HepG2 (cell line): ENCODE measurements at regions not wholly inside any gene's neighbourhood (a gene's known extent, or its start where the extent isn't known, plus 50 kb on each side); places are given as distances from the start of the nearest gene placed in this dataset.

ENCODE experiments used
- ATAC-seq: fragments of 200-7000 bp; cut with Tn5 transposase; 3 replicates; pipeline ENCODE4 v1.9.1; 2020; ENCODE audit warnings: mild to moderate bottlenecking, moderate library complexity
- BruUV-seq: library from RNA; stranded (reverse); fragments of 400-500 nt; replicated peaks from 2 replicates; lab custom pipeline; 2021; lab: Mats Ljungman, UMichigan
- CTCF ChIA-PET: fragments of 300-600 bp; formaldehyde crosslinking; extraction: SDS; loops from one replicate; lab custom pipeline; 2021; ENCODE audit warnings: low total read pairs, inconsistent platforms, low intra/inter-chr PET ratio; lab: Yijun Ruan, JAX
- POLR2A ChIA-PET: fragments of 350-600 bp; sonication (Branson Sonifier 250); formaldehyde crosslinking; loops from one replicate; lab custom pipeline; 2020; ENCODE audit warnings: antibody characterized with exemption, inconsistent platforms; lab: Yijun Ruan, JAX
- DNase-seq: peaks from one replicate; pipeline ENCODE4 v3.0.0-alpha.2; 2015; ENCODE audit warnings: low spot score
- FAIRE-seq: peaks from 3 replicates; lab custom pipeline; 2011; peaks lifted over from hg19 to GRCh38; lab: Jason Lieb, UNC
- H2AFZ ChIP-seq: one replicate; pipeline ENCODE4 v1.6.1; 2011; ENCODE audit warnings: low read length, inconsistent platforms
- H3K27ac ChIP-seq: fragments of 300-600 bp; 3 replicates; pipeline ENCODE4 v1.8.0; 2011; ENCODE audit warnings: mixed run types, mild to moderate bottlenecking, mixed read lengths, low read length, inconsistent platforms; ENCODE audit not compliant: insufficient read depth; ENCODE audit errors: extremely low read length
- H3K27me3 ChIP-seq, 2 experiments: fragments of 200-600 bp in 1 of 2; 2 replicates in 1 of 2; 3 replicates in 1 of 2; pipeline versions ENCODE4 v1.6.0 to v1.8.0; 2011; ENCODE audit warnings: low read length in 2 of 2, mild to moderate bottlenecking in 2 of 2, moderate library complexity in 2 of 2, inconsistent platforms in 1 of 2; ENCODE audit not compliant: insufficient read depth in 2 of 2, control insufficient read depth in 1 of 2
- H3K36me3 ChIP-seq, 2 experiments: fragments of 200-600 bp in 1 of 2; replicated peaks in 1 of 2; 2 replicates in 1 of 2; 3 replicates in 1 of 2; pipeline versions ENCODE4 v1.5.1 to v1.8.0; 2011; ENCODE audit warnings: low read length in 2 of 2, inconsistent platforms in 1 of 2; ENCODE audit not compliant: insufficient read depth in 2 of 2, control insufficient read depth in 1 of 2
- H3K4me1 ChIP-seq: 2 replicates; pipeline ENCODE4 v1.5.1; 2012; ENCODE audit warnings: low read length, inconsistent platforms; ENCODE audit not compliant: insufficient read depth
- H3K4me2 ChIP-seq: 2 replicates; pipeline ENCODE4 v1.6.0; 2011; ENCODE audit warnings: low read depth, low read length, inconsistent platforms
- H3K4me3 ChIP-seq, 3 experiments: fragments of 200-600 bp in 1 of 3; sonication (generic), shearing (Covaris generic) in 1 of 3; replicated peaks in 1 of 3; 2 replicates each; pipeline ENCODE4 v1.5.1; 2011 to 2016; ENCODE audit warnings: low read length in 3 of 3, inconsistent platforms in 2 of 3, low read depth in 2 of 3, mild to moderate bottlenecking in 2 of 3, control low read depth in 1 of 3, mixed read lengths in 1 of 3; ENCODE audit not compliant: insufficient read depth in 1 of 3
- H3K79me2 ChIP-seq: one replicate; pipeline ENCODE4 v1.6.1; 2011; ENCODE audit warnings: low read length, inconsistent platforms; ENCODE audit not compliant: insufficient read depth
- H3K9ac ChIP-seq: 2 replicates; pipeline ENCODE4 v1.6.0; 2011; ENCODE audit warnings: mild to moderate bottlenecking, low read depth, low read length, inconsistent platforms; ENCODE audit not compliant: insufficient read depth
- H3K9me3 ChIP-seq: 2 replicates; pipeline ENCODE4 v1.5.1; 2012; ENCODE audit warnings: mild to moderate bottlenecking, low read length
- H4K20me1 ChIP-seq: 2 replicates; pipeline ENCODE4 v1.6.0; 2011; ENCODE audit warnings: inconsistent platforms, mild to moderate bottlenecking, low read length, moderate library complexity; ENCODE audit not compliant: insufficient read depth
- DR1 ChIP-seq: sonication (generic); formaldehyde crosslinking; IDR thresholded peaks from 2 replicates; pipeline ENCODE4 v1.8.0; 2021; ENCODE audit warnings: mild to moderate bottlenecking, missing genetic modification reagents, inconsistent platforms
- GFI1 ChIP-seq: sonication (generic); formaldehyde crosslinking; IDR thresholded peaks from 2 replicates; pipeline ENCODE4 v1.5.0; 2020; ENCODE audit warnings: missing genetic modification reagents, mild to moderate bottlenecking, borderline replicate concordance
- HOXA9 ChIP-seq: sonication (generic); formaldehyde crosslinking; IDR thresholded peaks from 2 replicates; pipeline ENCODE4 v1.8.1; 2022; ENCODE audit warnings: missing genetic modification reagents, mild to moderate bottlenecking, moderate library complexity, borderline replicate concordance
- RXRA ChIP-seq: sonication (generic); formaldehyde crosslinking; IDR thresholded peaks from 2 replicates; pipeline ENCODE4 v1.5.1; 2020; ENCODE audit warnings: missing genetic modification reagents
- ZC3H13 ChIP-seq: sonication (generic); formaldehyde crosslinking; IDR thresholded peaks from 2 replicates; pipeline ENCODE4 v1.8.1; 2023; ENCODE audit warnings: mild to moderate bottlenecking, missing genetic modification reagents, moderate library complexity
- ZNF724P ChIP-seq: sonication (generic); formaldehyde crosslinking; IDR thresholded peaks from 2 replicates; pipeline ENCODE4 v1.8.0; 2022; ENCODE audit warnings: missing genetic modification reagents, borderline replicate concordance
- ZNF781 ChIP-seq: sonication (generic); formaldehyde crosslinking; IDR thresholded peaks from 2 replicates; pipeline ENCODE4 v1.5.1; 2020; ENCODE audit warnings: borderline replicate concordance, mild to moderate bottlenecking, missing genetic modification reagents; ENCODE audit errors: not compliant biosample characterization
- WGBS: methylation state at CpG from one replicate; pipeline ENCODE4 v1.1.6; 2017; ENCODE audit warnings: low lambda C conversion rate; 5-methylcytosine and 5-hydroxymethylcytosine counted together
- in situ Hi-C: cut with HindIII; loops from 2 replicates; pipeline ENCODE4 v1.10.0; 2017; ENCODE audit warnings: low pct_unique_long_range_greater_than_20kb; ENCODE audit not compliant: extremely low pct_ligation_motif_present
- intact Hi-C: fragments of 100-400 bp; cut with micrococcal nuclease; formaldehyde crosslinking; loops from one replicate; pipeline ENCODE4 v1.10.0; 2022; ENCODE audit not compliant: unreplicated experiment
- TF ChIP-seq, protein P1 (sequence below): IDR thresholded peaks from 2 replicates; pipeline ENCODE4 v1.6.1; 2016; ENCODE audit warnings: low read depth, control low read depth
- TF ChIP-seq, protein P2 (sequence below), 2 experiments: fragments of 450-650 bp in 1 of 2; sonication (generic) in 1 of 2; formaldehyde crosslinking in 1 of 2; IDR thresholded peaks; 2 replicates each; pipeline versions ENCODE4 v1.6.1 to v1.8.0; 2016 to 2022; ENCODE audit warnings: antibody characterized with exemption in 1 of 2, mild to moderate bottlenecking in 1 of 2, missing genetic modification reagents in 1 of 2

DNA sequence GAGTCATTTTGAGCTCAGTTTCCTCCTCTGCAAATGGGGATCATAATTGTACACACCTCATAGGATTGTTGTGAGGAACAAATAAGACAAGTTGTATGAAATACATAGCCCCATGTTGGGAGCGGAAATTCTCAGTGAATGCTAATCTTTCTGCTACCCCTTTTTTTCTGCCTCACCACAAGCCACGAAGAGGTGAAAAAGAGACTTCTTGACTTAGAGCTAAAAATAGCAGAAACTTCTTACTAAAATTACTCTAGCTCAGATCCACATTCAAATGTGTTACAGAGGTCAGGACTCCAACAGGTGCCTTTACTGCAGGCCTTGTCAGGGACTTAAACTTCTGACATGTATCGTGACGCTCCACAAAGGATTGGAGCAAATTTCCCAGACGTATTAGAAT lies 128.5 kb downstream of the MIAT start:
- Histone ChIP-seq H3K4me2 (no peak overlapping the region), H3K79me2 (no peaks in the 10 kb centered on the region), H2AFZ (no peak overlapping the region), H3K4me1 (no peaks in the 10 kb centered on the region), H3K36me3 (no peaks in the 10 kb centered on the region), H3K9me3 (no peaks in the 10 kb centered on the region), H3K4me3 (no peak overlapping the region), H3K27ac (no peak overlapping the region), H4K20me1 (no peaks in the 10 kb centered on the region), H3K9ac (no peak overlapping the region), H3K27me3 (peaks cover 1 to 45% of the 10 kb centered on the region in 2 experiments; a peak in 4 of 5 replicates)
- in situ Hi-C loops (no loop called here), intact Hi-C loops (no loop called here)
- ATAC-seq (no peak), FAIRE-seq (no peak), DNase-seq (no peak)
- BruUV-seq = no TSS peak
- TF ChIP-seq DR1 (CRISPR knock-in tag) (no peak), ZC3H13 (no peak), ZNF781 (no peak), GFI1 (no peak), ZNF724P (CRISPR knock-in tag) (no peak), RXRA (CRISPR knock-in tag) (no peak), HOXA9 (no peak)
- TF ChIP-seq, protein P1, sequence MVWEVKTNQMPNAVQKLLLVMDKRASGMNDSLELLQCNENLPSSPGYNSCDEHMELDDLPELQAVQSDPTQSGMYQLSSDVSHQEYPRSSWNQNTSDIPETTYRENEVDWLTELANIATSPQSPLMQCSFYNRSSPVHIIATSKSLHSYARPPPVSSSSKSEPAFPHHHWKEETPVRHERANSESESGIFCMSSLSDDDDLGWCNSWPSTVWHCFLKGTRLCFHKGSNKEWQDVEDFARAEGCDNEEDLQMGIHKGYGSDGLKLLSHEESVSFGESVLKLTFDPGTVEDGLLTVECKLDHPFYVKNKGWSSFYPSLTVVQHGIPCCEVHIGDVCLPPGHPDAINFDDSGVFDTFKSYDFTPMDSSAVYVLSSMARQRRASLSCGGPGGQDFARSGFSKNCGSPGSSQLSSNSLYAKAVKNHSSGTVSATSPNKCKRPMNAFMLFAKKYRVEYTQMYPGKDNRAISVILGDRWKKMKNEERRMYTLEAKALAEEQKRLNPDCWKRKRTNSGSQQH (CRISPR knock-in tag) = no peak
- CTCF ChIA-PET = no interaction called here
- POLR2A ChIA-PET = no interaction called here
- 12% methylated on average over 5 of the region's 5 CpGs for WGBS

GRCh38 chr22:26786398-26786797 lies 129.0 kb downstream of the MIAT start:
- intact Hi-C loops = no loop called here
- Histone ChIP-seq H3K4me3 (no peak overlapping the region), H3K79me2 (no peaks in the 10 kb centered on the region), H3K27me3 (peaks cover 0 to 49% of the 10 kb centered on the region in 2 experiments; a peak in 4 of 5 replicates), H2AFZ (no peak overlapping the region), H3K9ac (no peak overlapping the region), H3K9me3 (no peaks in the 10 kb centered on the region), H3K4me1 (no peaks in the 10 kb centered on the region), H4K20me1 (no peaks in the 10 kb centered on the region), H3K4me2 (no peak overlapping the region), H3K36me3 (no peaks in the 10 kb centered on the region), H3K27ac (no peak overlapping the region)
- in situ Hi-C loops = no loop called here
- WGBS = 40% methylated on average over 9 of the region's 9 CpGs
- POLR2A ChIA-PET = no interaction called here
- BruUV-seq = no TSS peak
- DNase-seq = no peak
- ATAC-seq = no peak
- CTCF ChIA-PET = no interaction called here
- FAIRE-seq = no peak
- TF ChIP-seq, protein P2, sequence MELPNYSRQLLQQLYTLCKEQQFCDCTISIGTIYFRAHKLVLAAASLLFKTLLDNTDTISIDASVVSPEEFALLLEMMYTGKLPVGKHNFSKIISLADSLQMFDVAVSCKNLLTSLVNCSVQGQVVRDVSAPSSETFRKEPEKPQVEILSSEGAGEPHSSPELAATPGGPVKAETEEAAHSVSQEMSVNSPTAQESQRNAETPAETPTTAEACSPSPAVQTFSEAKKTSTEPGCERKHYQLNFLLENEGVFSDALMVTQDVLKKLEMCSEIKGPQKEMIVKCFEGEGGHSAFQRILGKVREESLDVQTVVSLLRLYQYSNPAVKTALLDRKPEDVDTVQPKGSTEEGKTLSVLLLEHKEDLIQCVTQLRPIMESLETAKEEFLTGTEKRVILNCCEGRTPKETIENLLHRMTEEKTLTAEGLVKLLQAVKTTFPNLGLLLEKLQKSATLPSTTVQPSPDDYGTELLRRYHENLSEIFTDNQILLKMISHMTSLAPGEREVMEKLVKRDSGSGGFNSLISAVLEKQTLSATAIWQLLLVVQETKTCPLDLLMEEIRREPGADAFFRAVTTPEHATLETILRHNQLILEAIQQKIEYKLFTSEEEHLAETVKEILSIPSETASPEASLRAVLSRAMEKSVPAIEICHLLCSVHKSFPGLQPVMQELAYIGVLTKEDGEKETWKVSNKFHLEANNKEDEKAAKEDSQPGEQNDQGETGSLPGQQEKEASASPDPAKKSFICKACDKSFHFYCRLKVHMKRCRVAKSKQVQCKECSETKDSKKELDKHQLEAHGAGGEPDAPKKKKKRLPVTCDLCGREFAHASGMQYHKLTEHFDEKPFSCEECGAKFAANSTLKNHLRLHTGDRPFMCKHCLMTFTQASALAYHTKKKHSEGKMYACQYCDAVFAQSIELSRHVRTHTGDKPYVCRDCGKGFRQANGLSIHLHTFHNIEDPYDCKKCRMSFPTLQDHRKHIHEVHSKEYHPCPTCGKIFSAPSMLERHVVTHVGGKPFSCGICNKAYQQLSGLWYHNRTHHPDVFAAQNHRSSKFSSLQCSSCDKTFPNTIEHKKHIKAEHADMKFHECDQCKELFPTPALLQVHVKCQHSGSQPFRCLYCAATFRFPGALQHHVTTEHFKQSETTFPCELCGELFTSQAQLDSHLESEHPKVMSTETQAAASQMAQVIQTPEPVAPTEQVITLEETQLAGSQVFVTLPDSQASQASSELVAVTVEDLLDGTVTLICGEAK (IDR thresholded peaks at IDR 0.05) = peak; percentile 90
- TF ChIP-seq, protein P2 (CRISPR knock-in tag; IDR thresholded peaks at IDR 0.05) = no peak
